WTC11 (cell line): ENCODE measurements at regions not wholly inside any gene's neighbourhood (a gene's known extent, or its start where the extent isn't known, plus 50 kb on each side); places are given as distances from the start of the nearest gene placed in this dataset.

ENCODE experiments used
- CREM ChIP-seq: sonication (generic); formaldehyde crosslinking; IDR thresholded peaks from 2 replicates; pipeline ENCODE4 v1.8.1; 2022; ENCODE audit warnings: mild to moderate bottlenecking, missing genetic modification reagents, moderate library complexity
- SP1 ChIP-seq: sonication (generic); formaldehyde crosslinking; conservative IDR thresholded peaks from 2 replicates; pipeline ENCODE4 v1.8.1; 2022; ENCODE audit warnings: missing genetic modification reagents
- TEAD4 ChIP-seq: sonication (generic); formaldehyde crosslinking; IDR thresholded peaks from 2 replicates; pipeline ENCODE4 v1.8.0; 2022; ENCODE audit warnings: mild to moderate bottlenecking, missing genetic modification reagents
- ZNF138 ChIP-seq: sonication (generic); formaldehyde crosslinking; conservative IDR thresholded peaks from 2 replicates; pipeline ENCODE4 v1.8.1; 2022; ENCODE audit warnings: mild to moderate bottlenecking, moderate library complexity, missing genetic modification reagents
- TF ChIP-seq, protein P1 (sequence below): sonication (generic); formaldehyde crosslinking; IDR thresholded peaks from 2 replicates; pipeline ENCODE4 v1.8.1; 2023; ENCODE audit warnings: mild to moderate bottlenecking, missing genetic modification reagents, moderate library complexity
- TF ChIP-seq, protein P2 (sequence below): fragments of 200-600 bp; IDR thresholded peaks from 2 replicates; pipeline ENCODE4 v1.8.0; 2022; ENCODE audit warnings: antibody characterized with exemption
- TF ChIP-seq, protein P3 (sequence below): sonication (generic); formaldehyde crosslinking; IDR thresholded peaks from 2 replicates; pipeline ENCODE4 v1.8.0; 2022; ENCODE audit warnings: mild to moderate bottlenecking, missing genetic modification reagents

DNA sequence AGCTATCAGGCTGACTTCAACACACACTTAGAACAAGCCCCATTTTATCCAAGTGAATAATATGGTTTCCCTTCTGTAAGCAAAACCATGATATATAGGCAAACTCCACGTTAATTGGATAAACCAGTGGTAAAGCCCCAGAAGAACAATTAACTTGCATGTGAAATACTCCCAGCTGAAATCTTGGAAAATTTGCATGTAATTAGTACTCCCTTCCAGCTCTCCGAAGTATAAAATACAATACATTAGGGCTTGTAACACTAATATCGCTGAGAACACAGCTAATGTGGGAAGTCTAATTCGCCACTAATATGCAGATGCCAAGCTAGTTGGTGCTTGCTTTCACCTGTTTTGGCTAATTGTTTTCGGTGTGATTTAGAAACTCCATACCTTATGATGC lies 859.0 kb upstream of the AUTS2 start:
- TF ChIP-seq SP1 (CRISPR knock-in tag), result no peak
- TF ChIP-seq CREM, result no peak
- TF ChIP-seq, protein P1, sequence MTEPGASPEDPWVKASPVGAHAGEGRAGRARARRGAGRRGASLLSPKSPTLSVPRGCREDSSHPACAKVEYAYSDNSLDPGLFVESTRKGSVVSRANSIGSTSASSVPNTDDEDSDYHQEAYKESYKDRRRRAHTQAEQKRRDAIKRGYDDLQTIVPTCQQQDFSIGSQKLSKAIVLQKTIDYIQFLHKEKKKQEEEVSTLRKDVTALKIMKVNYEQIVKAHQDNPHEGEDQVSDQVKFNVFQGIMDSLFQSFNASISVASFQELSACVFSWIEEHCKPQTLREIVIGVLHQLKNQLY (CRISPR knock-in tag), result no peak
- no peak for TF ChIP-seq ZNF138 (CRISPR knock-in tag)
- TF ChIP-seq, protein P2, sequence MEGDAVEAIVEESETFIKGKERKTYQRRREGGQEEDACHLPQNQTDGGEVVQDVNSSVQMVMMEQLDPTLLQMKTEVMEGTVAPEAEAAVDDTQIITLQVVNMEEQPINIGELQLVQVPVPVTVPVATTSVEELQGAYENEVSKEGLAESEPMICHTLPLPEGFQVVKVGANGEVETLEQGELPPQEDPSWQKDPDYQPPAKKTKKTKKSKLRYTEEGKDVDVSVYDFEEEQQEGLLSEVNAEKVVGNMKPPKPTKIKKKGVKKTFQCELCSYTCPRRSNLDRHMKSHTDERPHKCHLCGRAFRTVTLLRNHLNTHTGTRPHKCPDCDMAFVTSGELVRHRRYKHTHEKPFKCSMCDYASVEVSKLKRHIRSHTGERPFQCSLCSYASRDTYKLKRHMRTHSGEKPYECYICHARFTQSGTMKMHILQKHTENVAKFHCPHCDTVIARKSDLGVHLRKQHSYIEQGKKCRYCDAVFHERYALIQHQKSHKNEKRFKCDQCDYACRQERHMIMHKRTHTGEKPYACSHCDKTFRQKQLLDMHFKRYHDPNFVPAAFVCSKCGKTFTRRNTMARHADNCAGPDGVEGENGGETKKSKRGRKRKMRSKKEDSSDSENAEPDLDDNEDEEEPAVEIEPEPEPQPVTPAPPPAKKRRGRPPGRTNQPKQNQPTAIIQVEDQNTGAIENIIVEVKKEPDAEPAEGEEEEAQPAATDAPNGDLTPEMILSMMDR, result no peak
- no peak for TF ChIP-seq TEAD4
- TF ChIP-seq, protein P3, sequence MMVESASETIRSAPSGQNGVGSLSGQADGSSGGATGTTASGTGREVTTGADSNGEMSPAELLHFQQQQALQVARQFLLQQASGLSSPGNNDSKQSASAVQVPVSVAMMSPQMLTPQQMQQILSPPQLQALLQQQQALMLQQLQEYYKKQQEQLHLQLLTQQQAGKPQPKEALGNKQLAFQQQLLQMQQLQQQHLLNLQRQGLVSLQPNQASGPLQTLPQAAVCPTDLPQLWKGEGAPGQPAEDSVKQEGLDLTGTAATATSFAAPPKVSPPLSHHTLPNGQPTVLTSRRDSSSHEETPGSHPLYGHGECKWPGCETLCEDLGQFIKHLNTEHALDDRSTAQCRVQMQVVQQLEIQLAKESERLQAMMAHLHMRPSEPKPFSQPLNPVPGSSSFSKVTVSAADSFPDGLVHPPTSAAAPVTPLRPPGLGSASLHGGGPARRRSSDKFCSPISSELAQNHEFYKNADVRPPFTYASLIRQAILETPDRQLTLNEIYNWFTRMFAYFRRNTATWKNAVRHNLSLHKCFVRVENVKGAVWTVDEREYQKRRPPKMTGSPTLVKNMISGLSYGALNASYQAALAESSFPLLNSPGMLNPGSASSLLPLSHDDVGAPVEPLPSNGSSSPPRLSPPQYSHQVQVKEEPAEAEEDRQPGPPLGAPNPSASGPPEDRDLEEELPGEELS (CRISPR knock-in tag), result no peak
